Epithelial cell of proximal tubule (primary cell): ENCODE measurements at regions not wholly inside any gene's neighbourhood (a gene's known extent, or its start where the extent isn't known, plus 50 kb on each side); places are given as distances from the start of the nearest gene placed in this dataset.

ENCODE experiments used
- DNase-seq: peaks from one replicate; pipeline ENCODE4 v3.0.0-alpha.2; 2011; ENCODE audit warnings: low read depth
- H3K4me3 ChIP-seq: 2 replicates; pipeline ENCODE4 v1.5.1; 2011; ENCODE audit warnings: low read depth, mild to moderate bottlenecking, low read length
- TF ChIP-seq, protein P1 (sequence below): conservative IDR thresholded peaks from 2 replicates; pipeline ENCODE4 v1.5.1; 2012; ENCODE audit warnings: low read depth, mild to moderate bottlenecking, low read length

DNA sequence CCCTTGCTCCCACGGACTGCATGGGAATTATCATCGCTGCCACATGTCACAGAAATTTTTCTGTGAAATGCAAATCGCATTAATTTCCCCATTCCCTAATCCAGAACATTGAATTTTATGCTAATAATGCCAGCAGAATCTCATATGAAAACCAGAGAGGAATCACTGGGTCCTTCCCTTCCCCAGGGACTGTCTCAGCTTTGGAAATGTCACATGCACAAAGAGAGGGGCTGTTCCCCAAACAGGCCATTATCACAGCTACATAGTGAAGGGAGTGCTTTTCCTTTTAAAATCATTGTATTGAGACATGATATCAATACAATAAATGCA, 954.5 kb downstream of the BRD1 start:
- DNase-seq, result no peak
- TF ChIP-seq, protein P1, sequence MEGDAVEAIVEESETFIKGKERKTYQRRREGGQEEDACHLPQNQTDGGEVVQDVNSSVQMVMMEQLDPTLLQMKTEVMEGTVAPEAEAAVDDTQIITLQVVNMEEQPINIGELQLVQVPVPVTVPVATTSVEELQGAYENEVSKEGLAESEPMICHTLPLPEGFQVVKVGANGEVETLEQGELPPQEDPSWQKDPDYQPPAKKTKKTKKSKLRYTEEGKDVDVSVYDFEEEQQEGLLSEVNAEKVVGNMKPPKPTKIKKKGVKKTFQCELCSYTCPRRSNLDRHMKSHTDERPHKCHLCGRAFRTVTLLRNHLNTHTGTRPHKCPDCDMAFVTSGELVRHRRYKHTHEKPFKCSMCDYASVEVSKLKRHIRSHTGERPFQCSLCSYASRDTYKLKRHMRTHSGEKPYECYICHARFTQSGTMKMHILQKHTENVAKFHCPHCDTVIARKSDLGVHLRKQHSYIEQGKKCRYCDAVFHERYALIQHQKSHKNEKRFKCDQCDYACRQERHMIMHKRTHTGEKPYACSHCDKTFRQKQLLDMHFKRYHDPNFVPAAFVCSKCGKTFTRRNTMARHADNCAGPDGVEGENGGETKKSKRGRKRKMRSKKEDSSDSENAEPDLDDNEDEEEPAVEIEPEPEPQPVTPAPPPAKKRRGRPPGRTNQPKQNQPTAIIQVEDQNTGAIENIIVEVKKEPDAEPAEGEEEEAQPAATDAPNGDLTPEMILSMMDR, result no peak
- no peak overlapping the region for H3K4me3 ChIP-seq

DNA sequence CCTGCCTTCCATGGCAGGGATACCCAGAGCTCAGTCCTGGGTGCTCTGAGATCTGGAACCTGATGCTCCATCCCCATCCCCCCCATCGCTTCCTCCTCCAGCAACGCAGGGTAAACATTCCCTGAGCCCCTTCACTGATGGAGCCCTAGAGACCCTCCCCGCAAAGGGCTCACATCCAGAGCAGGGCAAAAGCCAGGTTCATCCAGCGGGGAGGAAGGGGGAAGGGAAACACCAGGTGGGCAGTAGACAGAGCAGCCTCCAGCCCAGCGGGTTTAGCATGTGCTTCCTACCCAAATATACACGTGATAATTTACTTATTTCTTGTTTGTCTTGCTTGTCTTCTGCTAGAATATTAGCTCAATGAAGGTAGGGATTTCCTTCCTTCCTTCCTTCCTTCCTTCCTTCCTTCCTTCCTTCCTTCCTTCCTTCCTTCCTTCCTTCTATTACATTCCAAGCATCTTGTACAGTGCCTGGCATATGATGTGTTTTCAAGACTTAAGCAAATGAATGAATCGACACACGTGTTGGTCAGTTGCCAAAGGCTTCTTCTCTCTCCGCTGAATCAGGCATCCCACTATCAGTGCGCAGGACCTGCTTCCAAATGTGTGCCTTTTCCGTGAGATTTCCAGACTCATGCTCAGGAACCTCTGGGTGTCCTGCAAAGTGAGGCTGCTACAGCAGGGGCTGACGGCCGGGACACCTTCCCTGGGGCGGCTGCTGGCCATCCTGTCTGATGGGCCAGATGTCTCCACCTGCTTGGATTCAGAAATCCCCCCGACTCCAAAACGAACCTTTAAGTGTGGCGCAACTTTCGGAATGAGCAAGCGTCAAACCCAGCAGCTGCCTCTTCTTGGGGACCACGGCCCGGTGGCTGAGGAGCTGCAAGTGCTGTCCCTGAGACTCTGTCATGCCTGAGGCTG, 955.1 kb downstream of the BRD1 start:
- no peak overlapping the region for H3K4me3 ChIP-seq
- DNase-seq, result no peak
- TF ChIP-seq, protein P1, result no peak

DNA sequence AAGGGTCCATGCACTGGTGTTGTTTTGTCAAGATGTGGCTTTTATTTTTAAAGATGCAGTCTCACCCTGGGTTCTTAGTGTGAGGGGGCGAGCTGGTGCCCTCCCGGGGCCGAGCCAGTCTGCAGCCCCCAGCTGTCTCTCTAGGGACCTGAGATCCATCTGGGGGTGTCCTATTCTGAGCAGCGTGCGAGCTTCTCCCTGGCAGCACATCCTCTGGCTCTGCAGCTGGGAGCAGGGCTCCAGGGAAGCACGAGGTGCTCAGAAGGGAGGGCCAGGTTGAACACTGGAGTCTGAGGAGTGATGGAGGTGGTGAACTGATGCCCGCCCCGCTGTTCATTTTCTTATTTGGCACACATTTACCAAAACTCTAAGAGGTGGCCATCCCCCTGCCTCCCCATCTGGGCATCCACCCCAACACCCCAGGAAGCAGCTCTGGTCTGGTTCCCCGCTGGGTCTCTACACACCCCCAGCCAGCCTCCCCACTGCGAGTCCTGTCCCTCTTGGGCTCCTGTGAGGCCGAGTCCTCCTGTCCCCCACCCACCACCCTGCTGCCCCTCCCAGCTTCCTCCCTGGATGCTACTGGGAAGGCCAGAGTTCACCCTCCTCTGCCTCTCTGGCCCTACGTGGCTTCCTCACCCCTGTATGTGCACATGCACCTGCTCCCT, 956.4 kb downstream of the BRD1 start:
- DNase-seq, result no peak
- TF ChIP-seq, protein P1, result no peak
- H3K4me3 ChIP-seq, result no peak overlapping the region

DNA sequence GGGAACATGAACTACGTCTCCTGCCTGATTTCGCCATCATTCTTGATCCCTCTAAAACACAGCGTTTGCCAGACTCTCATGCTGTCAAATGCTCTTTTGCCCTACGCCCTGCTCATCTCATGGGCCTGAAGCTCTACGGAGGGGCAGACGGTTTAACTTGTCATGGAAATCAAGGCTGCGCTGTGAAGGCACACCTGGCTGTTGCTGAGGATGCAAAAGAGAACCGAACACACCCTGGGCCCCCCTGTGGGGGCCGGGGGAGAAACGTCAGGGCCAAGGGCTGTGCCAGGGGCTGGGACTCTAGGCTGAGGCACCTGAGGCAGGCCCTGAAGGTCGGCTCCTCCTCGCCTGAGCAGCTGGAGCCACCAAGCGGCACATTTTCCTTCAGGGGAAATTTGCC, 957.2 kb downstream of the BRD1 start:
- no peak for DNase-seq
- no peak overlapping the region for H3K4me3 ChIP-seq
- TF ChIP-seq, protein P1, result no peak

DNA sequence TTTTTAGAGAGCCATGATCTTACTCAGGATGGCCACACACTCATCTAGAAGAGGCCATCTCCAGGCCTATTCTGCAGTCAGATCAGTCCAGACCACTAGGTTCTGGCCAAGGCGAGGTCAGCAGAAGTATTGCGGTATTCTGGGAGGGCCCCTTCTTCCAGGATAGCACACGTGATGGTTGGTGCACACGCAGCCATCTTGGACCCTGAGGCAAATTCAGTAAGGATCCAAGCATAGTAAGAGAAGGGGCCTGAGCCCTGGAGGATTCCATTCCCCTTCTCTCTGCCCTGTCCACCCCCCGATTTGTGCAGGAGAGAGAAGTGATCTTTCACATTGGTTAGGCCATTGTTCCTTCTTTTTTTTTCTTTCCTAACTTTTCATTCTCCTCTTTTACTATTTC, 957.9 kb downstream of the BRD1 start:
- TF ChIP-seq, protein P1, result no peak

DNA sequence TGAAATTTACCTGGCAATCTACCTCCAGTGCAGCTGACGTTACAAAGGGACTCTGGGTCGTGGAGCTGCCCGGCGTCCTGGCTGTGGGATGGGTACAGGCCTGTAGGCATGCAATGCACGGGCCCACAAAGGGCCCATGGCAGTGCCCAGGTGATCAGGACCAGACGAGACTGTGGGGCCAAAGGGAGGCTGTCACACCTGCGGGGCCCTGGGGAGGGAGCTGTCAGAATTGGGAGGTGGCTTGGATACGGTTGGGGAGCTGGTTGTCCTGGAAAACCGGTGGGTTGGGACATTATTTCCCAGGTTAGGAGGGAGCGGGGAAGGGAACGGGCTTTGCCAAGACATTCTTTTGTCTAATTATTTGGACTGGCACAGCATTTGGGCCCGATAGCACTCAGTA, 958.5 kb downstream of the BRD1 start:
- TF ChIP-seq, protein P1, result no peak
- DNase-seq, result no peak

More for the DNA sequence above, 957.9 kb downstream of the BRD1 start:
- no peak overlapping the region for H3K4me3 ChIP-seq
- DNase-seq, result no peak

More for the DNA sequence above, 958.5 kb downstream of the BRD1 start:
- H3K4me3 ChIP-seq, result no peak overlapping the region
